H1 (cell line): ENCODE measurements at regions not wholly inside any gene's neighbourhood (a gene's known extent, or its start where the extent isn't known, plus 50 kb on each side); places are given as distances from the start of the nearest gene placed in this dataset.

ENCODE experiments used
- CTCF ChIA-PET: fragments of 300-600 bp; sonication (Branson Sonifier 250); formaldehyde crosslinking; loops from one replicate; lab custom pipeline; 2021; ENCODE audit not compliant: partially characterized antibody; lab: Charles Lee
- POLR2A ChIA-PET: fragments of 300-600 bp; sonication (Branson Sonifier 250); formaldehyde crosslinking; loops from one replicate; lab custom pipeline; 2021; ENCODE audit warnings: inconsistent platforms; ENCODE audit not compliant: partially characterized antibody; lab: Charles Lee
- DNase-seq, 2 experiments: peaks; one replicate each; pipeline versions ENCODE4 v3.0.0 to v3.0.0-alpha.2; 2010 to 2022; ENCODE audit warnings: low spot score in 2 of 2, low read depth in 1 of 2, mixed read lengths in 1 of 2
- FAIRE-seq: peaks from 2 replicates; lab custom pipeline; 2011; peaks lifted over from hg19 to GRCh38; lab: Jason Lieb, UNC
- H2AFZ ChIP-seq: 2 replicates; pipeline ENCODE4 v1.8.1; 2012; ENCODE audit warnings: low read length, inconsistent platforms
- H2AK5ac ChIP-seq: 2 replicates; pipeline ENCODE4 v1.6.1; 2013; ENCODE audit warnings: low read depth, low read length
- H2BK120ac ChIP-seq: replicated peaks from 2 replicates; pipeline ENCODE3; 2013; ENCODE audit warnings: low read depth, low read length, inconsistent platforms
- H2BK12ac ChIP-seq: 2 replicates; pipeline ENCODE4 v1.6.1; 2013; ENCODE audit warnings: low read depth, low read length
- H2BK15ac ChIP-seq: 2 replicates; pipeline ENCODE4 v1.6.1; 2013; ENCODE audit warnings: low read length
- H2BK20ac ChIP-seq: 2 replicates; pipeline ENCODE4 v1.6.1; 2013; ENCODE audit warnings: low read length
- H2BK5ac ChIP-seq: 2 replicates; pipeline ENCODE4 v1.6.1; 2013; ENCODE audit warnings: low read depth, low read length
- H3K14ac ChIP-seq: 2 replicates; pipeline ENCODE4 v1.6.1; 2013; ENCODE audit warnings: inconsistent platforms; ENCODE audit not compliant: insufficient read length
- H3K18ac ChIP-seq: 2 replicates; pipeline ENCODE4 v1.6.1; 2013; ENCODE audit warnings: low read length; ENCODE audit errors: extremely low read depth
- H3K23ac ChIP-seq: 2 replicates; pipeline ENCODE4 v1.6.1; 2013; ENCODE audit warnings: inconsistent platforms; ENCODE audit not compliant: insufficient read length
- H3K23me2 ChIP-seq: 2 replicates; pipeline ENCODE4 v1.6.1; 2013; ENCODE audit warnings: low read depth, low read length
- H3K27ac ChIP-seq: 2 replicates; pipeline ENCODE4 v1.6.1; 2011; ENCODE audit warnings: low read depth, low read length, inconsistent platforms
- H3K27me3 ChIP-seq, 4 experiments: replicated peaks in 1 of 4; 1 replicate in 1 of 4; 2 replicates in 3 of 4; pipeline versions ENCODE4 v1.6.1 to v1.8.1; 2011 to 2013; ENCODE audit warnings: low read length in 3 of 4, mild to moderate bottlenecking in 3 of 4, inconsistent platforms in 2 of 4, mixed read lengths in 2 of 4, moderate library complexity in 1 of 4; ENCODE audit not compliant: control insufficient read depth in 3 of 4, insufficient read depth in 3 of 4; ENCODE audit errors: extremely low read depth in 1 of 4
- H3K36me3 ChIP-seq, 4 experiments: 2 replicates each; pipeline versions ENCODE4 v1.6.1 to v1.8.1; 2011 to 2013; ENCODE audit warnings: mild to moderate bottlenecking in 4 of 4, low read length in 3 of 4, moderate library complexity in 2 of 4, control low read depth in 1 of 4, inconsistent platforms in 1 of 4; ENCODE audit not compliant: insufficient read depth in 4 of 4, control insufficient read depth in 2 of 4
- H3K4ac ChIP-seq: replicated peaks from 2 replicates; pipeline ENCODE3; 2013; ENCODE audit warnings: low read length, low read depth, mixed read lengths, inconsistent platforms; ENCODE audit not compliant: insufficient read length
- H3K4me1 ChIP-seq, 4 experiments: replicated peaks in 1 of 4; 1 replicate in 1 of 4; 2 replicates in 3 of 4; pipeline versions ENCODE4 v1.6.1 to v1.8.1; 2011 to 2013; ENCODE audit warnings: low read length in 3 of 4, inconsistent platforms in 2 of 4, mixed read lengths in 1 of 4; ENCODE audit not compliant: insufficient read depth in 4 of 4, control insufficient read depth in 3 of 4
- H3K4me2 ChIP-seq, 2 experiments: 2 replicates each; pipeline versions ENCODE4 v1.6.1 to v1.8.1; 2011 to 2013; ENCODE audit warnings: low read depth in 2 of 2, low read length in 2 of 2, control low read depth in 1 of 2, inconsistent platforms in 1 of 2, mild to moderate bottlenecking in 1 of 2; ENCODE audit not compliant: insufficient read depth in 1 of 2
- H3K4me3 ChIP-seq, 4 experiments: fragments of 200-600, 300-600 bp in 1 of 4; sonication (generic), shearing (Covaris generic), sonication (Bioruptor Twin) in 1 of 4; 2 replicates each; pipeline versions ENCODE4 v1.5.1 to v1.8.1; 2011 to 2016; ENCODE audit warnings: low read length in 4 of 4, low read depth in 3 of 4, control low read depth in 2 of 4, inconsistent platforms in 2 of 4, mild to moderate bottlenecking in 2 of 4, mixed read lengths in 1 of 4, moderate library complexity in 1 of 4; ENCODE audit not compliant: insufficient read depth in 2 of 4; ENCODE audit errors: extremely low read depth in 1 of 4
- H3K56ac ChIP-seq: replicated peaks from 2 replicates; pipeline ENCODE3; 2013; ENCODE audit warnings: low read depth, mild to moderate bottlenecking, mixed read lengths, low read length, inconsistent platforms; ENCODE audit not compliant: insufficient read length
- H3K79me1 ChIP-seq: 2 replicates; pipeline ENCODE4 v1.6.1; 2013; ENCODE audit warnings: low read depth, low read length, control low read depth
- H3K79me2 ChIP-seq, 2 experiments: 2 replicates each; pipeline versions ENCODE4 v1.6.1 to v1.8.1; 2012 to 2013; ENCODE audit warnings: low read length in 2 of 2, mild to moderate bottlenecking in 2 of 2, inconsistent platforms in 1 of 2; ENCODE audit not compliant: insufficient read depth in 2 of 2, control insufficient read depth in 1 of 2
- H3K9ac ChIP-seq, 4 experiments: replicated peaks in 1 of 4; 1 replicate in 1 of 4; 2 replicates in 3 of 4; pipeline versions ENCODE4 v1.6.1 to v1.8.1; 2011 to 2013; ENCODE audit warnings: low read depth in 3 of 4, low read length in 3 of 4, control low read depth in 2 of 4, mild to moderate bottlenecking in 2 of 4, moderate library complexity in 2 of 4, inconsistent platforms in 1 of 4; ENCODE audit errors: extremely low read depth in 1 of 4
- H3K9me3 ChIP-seq, 2 experiments: 2 replicates each; pipeline versions ENCODE4 v1.6.1 to v1.8.1; 2012 to 2013; ENCODE audit warnings: mild to moderate bottlenecking in 2 of 2, moderate library complexity in 2 of 2, control low read depth in 1 of 2, inconsistent platforms in 1 of 2, low read depth in 1 of 2, low read length in 1 of 2, mixed read lengths in 1 of 2; ENCODE audit not compliant: insufficient read depth in 2 of 2
- H4K20me1 ChIP-seq, 2 experiments: replicated peaks in 1 of 2; 2 replicates each; pipeline versions ENCODE3 to v1.8.1; 2011 to 2013; ENCODE audit warnings: inconsistent platforms in 2 of 2, low read length in 2 of 2, mild to moderate bottlenecking in 1 of 2; ENCODE audit not compliant: insufficient read depth in 2 of 2, control insufficient read depth in 1 of 2
- H4K5ac ChIP-seq: 2 replicates; pipeline ENCODE4 v1.6.1; 2013; ENCODE audit warnings: low read length, low read depth, mixed read lengths, inconsistent platforms; ENCODE audit not compliant: insufficient read length
- H4K8ac ChIP-seq: 2 replicates; pipeline ENCODE4 v1.8.0; 2013; ENCODE audit warnings: mild to moderate bottlenecking, moderate library complexity, low read length, inconsistent platforms; ENCODE audit not compliant: insufficient read depth; ENCODE audit errors: extremely low read depth
- H4K91ac ChIP-seq: replicated peaks from 2 replicates; pipeline ENCODE3; 2013; ENCODE audit warnings: low read length, mixed read lengths, inconsistent platforms; ENCODE audit not compliant: insufficient read length
- CEBPB ChIP-seq: IDR thresholded peaks from 2 replicates; pipeline ENCODE4 v1.6.1; 2012; ENCODE audit warnings: low read depth, low read length
- SP2 ChIP-seq: IDR thresholded peaks from 2 replicates; pipeline ENCODE4 v1.6.1; 2012; ENCODE audit warnings: mild to moderate bottlenecking, low read length, inconsistent platforms
- WGBS, 2 experiments: shearing (Covaris generic) in 1 of 2; methylation state at CpG; one replicate each; pipeline versions ENCODE4 v1.1.6 to v1.1.7; 2013 to 2015; ENCODE audit warnings: low lambda C conversion rate in 2 of 2, mixed read lengths in 2 of 2, inconsistent platforms in 1 of 2, low coverage in 1 of 2, missing lambda C conversion rate in 1 of 2; ENCODE audit not compliant: insufficient replicate concordance in 2 of 2, insufficient coverage in 1 of 2, insufficient read length in 1 of 2; ENCODE audit errors: extremely low coverage in 1 of 2, missing lambda C conversion rate in 1 of 2; 5-methylcytosine and 5-hydroxymethylcytosine counted together

- Histone ChIP-seq H4K5ac (no peak overlapping the region), H3K36me3 (no peaks in the 10 kb centered on the region), H3K4me2 (no peak overlapping the region), H2BK12ac (no peak overlapping the region), H3K79me1 (no peaks in the 10 kb centered on the region), H2BK15ac (no peak overlapping the region), H3K23me2 (no peaks in the 10 kb centered on the region; the same call in 1 of the 2 replicates), H3K4me3 (no peak overlapping the region), H3K4me1 (no peaks in the 10 kb centered on the region), H2BK5ac (no peak overlapping the region), H2BK120ac (no peak overlapping the region), H4K20me1 (no peaks in the 10 kb centered on the region), H3K4ac (no peak overlapping the region), H3K27me3 (no peaks in the 10 kb centered on the region), H3K79me2 (no peaks in the 10 kb centered on the region), H3K56ac (no peak overlapping the region), H3K9me3 (no peaks in the 10 kb centered on the region), H3K18ac (no peak overlapping the region), H3K9ac (no peak overlapping the region), H2AK5ac (no peak overlapping the region), H2BK20ac (no peak overlapping the region), H2AFZ (no peak overlapping the region), H3K27ac (no peak overlapping the region), H3K14ac (no peak overlapping the region), H3K23ac (no peak overlapping the region), H4K8ac (no peak overlapping the region; the same call in 1 of the 2 replicates), H4K91ac (no peak overlapping the region)
- no peak for FAIRE-seq
- TF ChIP-seq CEBPB, result no peak
- TF ChIP-seq SP2, result no peak
- CTCF ChIA-PET, result no interaction called here
- DNase-seq, result no peak
- POLR2A ChIA-PET, result no interaction called here
- 74% methylated on average over 2 of the region's 2 CpGs; no CpG with 5 or more reads in 1 of the 2 experiments for WGBS, 2 experiments
These were observed 130.0 kb upstream of the ZNF648 start for GRCh38 chr1:182191381-182192115.
